Osteocyte (in vitro differentiated cells): ENCODE measurements at regions not wholly inside any gene's neighbourhood (a gene's known extent, or its start where the extent isn't known, plus 50 kb on each side); places are given as distances from the start of the nearest gene placed in this dataset.
"Not testable (repeated sequence)": the region's sequence is repeated elsewhere in the genome, so short reads cannot be mapped to it uniquely, and the experiment has no call there.

Source experiments
- DNase-seq: peaks from one replicate; pipeline ENCODE4 v3.0.0; 2021; ENCODE audit warnings: mixed read lengths; ENCODE audit not compliant: unreplicated experiment; ENCODE audit errors: extremely low spot score
- H3K27ac Mint-ChIP-seq: one replicate; pipeline ENCODE4 v1.8.0; 2021; ENCODE audit warnings: mild to moderate bottlenecking, mixed read lengths; ENCODE audit not compliant: unreplicated experiment
- H3K27me3 Mint-ChIP-seq: one replicate; pipeline ENCODE4 v1.8.0; 2021; ENCODE audit warnings: mixed read lengths; ENCODE audit not compliant: unreplicated experiment
- H3K36me3 Mint-ChIP-seq: one replicate; pipeline ENCODE4 v1.8.0; 2021; ENCODE audit warnings: mixed read lengths; ENCODE audit not compliant: unreplicated experiment
- H3K4me1 Mint-ChIP-seq: one replicate; pipeline ENCODE4 v1.8.0; 2021; ENCODE audit warnings: mixed read lengths; ENCODE audit not compliant: unreplicated experiment
- H3K4me3 Mint-ChIP-seq: one replicate; pipeline ENCODE4 v1.8.0; 2021; ENCODE audit warnings: mild to moderate bottlenecking, moderate library complexity, mixed read lengths; ENCODE audit not compliant: unreplicated experiment
- H3K9me3 Mint-ChIP-seq: one replicate; pipeline ENCODE4 v1.8.0; 2021; ENCODE audit warnings: mixed read lengths; ENCODE audit not compliant: unreplicated experiment
- TF ChIP-seq, protein P1 (sequence below): fragments of 200-600 bp; sonication (generic); IDR thresholded peaks from 2 replicates; pipeline ENCODE4 v1.5.0; 2021; ENCODE audit warnings: antibody characterized with exemption, mild to moderate bottlenecking, moderate library complexity

DNA sequence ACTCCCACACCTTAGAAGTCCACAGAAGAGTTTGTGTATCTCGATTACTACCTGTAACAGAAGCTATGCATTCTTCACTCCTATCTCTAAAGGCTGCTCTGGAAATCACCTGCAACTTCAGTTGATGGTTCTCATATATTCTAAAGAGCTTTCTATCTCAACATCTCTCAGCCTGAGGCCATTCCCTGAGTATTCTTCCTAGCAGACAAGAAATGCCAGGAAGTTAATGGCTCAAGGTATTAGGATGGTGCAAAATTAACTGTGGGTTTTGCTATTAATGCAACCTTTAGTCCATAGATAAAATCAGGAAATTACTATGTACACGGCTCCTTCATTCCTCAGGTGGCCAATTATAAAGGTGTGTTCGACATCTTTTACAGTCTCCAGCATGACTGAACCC lies 290.1 kb downstream of the ZNF716 start:
- not testable (repeated sequence) for DNase-seq, H3K4me3 Mint-ChIP-seq, H3K27ac Mint-ChIP-seq, H3K36me3 Mint-ChIP-seq, H3K27me3 Mint-ChIP-seq, H3K4me1 Mint-ChIP-seq
- peaks cover 47% of the 10 kb centered on the region for H3K9me3 Mint-ChIP-seq

DNA sequence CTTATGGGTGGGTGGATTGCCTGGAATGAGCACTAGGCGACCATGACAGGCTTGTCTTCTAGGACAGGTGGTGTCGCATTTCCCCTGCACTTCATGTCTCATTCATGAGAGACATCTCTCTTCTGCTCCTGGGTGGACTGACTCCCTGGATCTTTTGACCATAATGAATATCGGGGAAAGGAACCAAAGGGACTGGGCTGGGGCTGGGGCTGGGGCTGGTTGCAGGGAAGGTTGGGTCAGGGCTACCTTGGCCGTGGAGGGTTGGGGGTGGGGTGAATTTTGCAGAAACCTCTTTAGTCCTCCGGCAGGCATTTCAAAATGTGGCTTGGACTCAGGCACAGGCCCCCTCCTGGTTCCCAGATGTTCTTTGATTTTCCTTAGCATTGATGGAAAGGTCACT lies 319.2 kb downstream of the ZNF716 start:
- Mint-ChIP-seq H3K27me3 (no peaks in the 10 kb centered on the region), H3K4me3 (no peak overlapping the region), H3K36me3 (peaks cover 2% of the 10 kb centered on the region), H3K27ac (no peak overlapping the region), H3K4me1 (no peaks in the 10 kb centered on the region), H3K9me3 (peaks cover 30% of the 10 kb centered on the region)
- TF ChIP-seq, protein P1, sequence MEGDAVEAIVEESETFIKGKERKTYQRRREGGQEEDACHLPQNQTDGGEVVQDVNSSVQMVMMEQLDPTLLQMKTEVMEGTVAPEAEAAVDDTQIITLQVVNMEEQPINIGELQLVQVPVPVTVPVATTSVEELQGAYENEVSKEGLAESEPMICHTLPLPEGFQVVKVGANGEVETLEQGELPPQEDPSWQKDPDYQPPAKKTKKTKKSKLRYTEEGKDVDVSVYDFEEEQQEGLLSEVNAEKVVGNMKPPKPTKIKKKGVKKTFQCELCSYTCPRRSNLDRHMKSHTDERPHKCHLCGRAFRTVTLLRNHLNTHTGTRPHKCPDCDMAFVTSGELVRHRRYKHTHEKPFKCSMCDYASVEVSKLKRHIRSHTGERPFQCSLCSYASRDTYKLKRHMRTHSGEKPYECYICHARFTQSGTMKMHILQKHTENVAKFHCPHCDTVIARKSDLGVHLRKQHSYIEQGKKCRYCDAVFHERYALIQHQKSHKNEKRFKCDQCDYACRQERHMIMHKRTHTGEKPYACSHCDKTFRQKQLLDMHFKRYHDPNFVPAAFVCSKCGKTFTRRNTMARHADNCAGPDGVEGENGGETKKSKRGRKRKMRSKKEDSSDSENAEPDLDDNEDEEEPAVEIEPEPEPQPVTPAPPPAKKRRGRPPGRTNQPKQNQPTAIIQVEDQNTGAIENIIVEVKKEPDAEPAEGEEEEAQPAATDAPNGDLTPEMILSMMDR: no peak
- no peak for DNase-seq

- no peak overlapping the region for H3K4me3 Mint-ChIP-seq
- peaks cover 2% of the 10 kb centered on the region for H3K36me3 Mint-ChIP-seq
- peaks cover 28% of the 10 kb centered on the region for H3K9me3 Mint-ChIP-seq
- H3K4me1 Mint-ChIP-seq: no peaks in the 10 kb centered on the region
- TF ChIP-seq, protein P1: no peak
- no peak for DNase-seq
- no peak overlapping the region for H3K27ac Mint-ChIP-seq
- H3K27me3 Mint-ChIP-seq: no peaks in the 10 kb centered on the region
Observed at GRCh38 chr7:57769958-57770357, 320.0 kb downstream of the ZNF716 start.

DNA sequence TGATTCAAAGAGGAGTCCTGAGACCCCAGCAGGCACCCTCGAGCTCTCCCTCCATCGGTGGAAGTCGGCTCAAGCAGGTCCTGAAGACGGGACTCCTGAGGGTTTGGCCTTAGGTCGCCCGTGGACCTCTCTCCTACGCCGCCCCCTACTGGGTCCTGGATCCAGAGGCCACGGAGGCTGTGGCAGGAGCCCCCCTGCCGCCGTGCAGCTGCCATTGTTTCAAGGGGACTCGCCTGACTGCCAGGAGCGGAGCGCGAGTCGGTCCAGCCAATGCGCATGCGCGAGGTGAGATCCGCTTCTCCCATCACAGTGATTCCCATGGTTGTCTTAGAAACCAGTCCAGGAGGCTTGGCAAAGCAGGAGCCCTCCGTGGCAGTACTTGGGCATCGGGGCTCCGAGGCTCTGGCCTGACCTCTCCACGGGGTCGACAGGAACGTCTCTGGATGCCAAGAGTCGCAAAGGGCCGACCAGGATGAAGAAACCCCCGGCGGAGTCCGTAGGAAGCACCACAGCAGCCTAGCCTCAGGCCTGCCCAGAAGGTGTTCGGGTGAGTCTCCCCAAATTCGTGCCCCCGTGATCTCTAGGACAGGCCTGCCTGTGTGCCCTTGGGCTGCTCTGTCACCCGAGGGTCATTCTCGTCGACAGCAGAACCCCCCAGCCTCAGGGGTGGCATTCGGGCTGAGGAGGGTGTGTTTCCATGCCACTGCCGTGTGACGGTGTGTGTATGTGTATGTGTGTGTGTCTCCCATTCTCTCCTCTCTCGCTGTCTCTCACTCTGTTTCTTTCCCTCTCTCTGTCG lies 322.3 kb downstream of the ZNF716 start:
- peaks cover 24% of the 10 kb centered on the region for H3K9me3 Mint-ChIP-seq
- DNase-seq: no peak
- H3K27ac Mint-ChIP-seq: no peak overlapping the region
- no peaks in the 10 kb centered on the region for H3K27me3 Mint-ChIP-seq
- H3K36me3 Mint-ChIP-seq: peaks cover 2% of the 10 kb centered on the region
- no peaks in the 10 kb centered on the region for H3K4me1 Mint-ChIP-seq
- TF ChIP-seq, protein P1: no peak
- no peak overlapping the region for H3K4me3 Mint-ChIP-seq

GRCh38 chr7:57774300-57774699 lies 324.3 kb downstream of the ZNF716 start:
- peaks cover 2% of the 10 kb centered on the region for H3K36me3 Mint-ChIP-seq
- no peak overlapping the region for H3K4me3 Mint-ChIP-seq
- H3K27me3 Mint-ChIP-seq: no peaks in the 10 kb centered on the region
- no peaks in the 10 kb centered on the region for H3K4me1 Mint-ChIP-seq
- TF ChIP-seq, protein P1: no peak
- DNase-seq: no peak
- H3K9me3 Mint-ChIP-seq: peaks cover 23% of the 10 kb centered on the region
- no peak overlapping the region for H3K27ac Mint-ChIP-seq
